HG02938 (cell line): ENCODE measurements at regions not wholly inside any gene's neighbourhood (a gene's known extent, or its start where the extent isn't known, plus 50 kb on each side); places are given as distances from the start of the nearest gene placed in this dataset.

Experiments
- ATAC-seq: cut with Tn5 transposase; IDR thresholded peaks from one replicate; pipeline ENCODE4 v1.9.1; 2021; ENCODE audit warnings: mild to moderate bottlenecking, moderate library complexity; ENCODE audit not compliant: unreplicated experiment

DNA sequence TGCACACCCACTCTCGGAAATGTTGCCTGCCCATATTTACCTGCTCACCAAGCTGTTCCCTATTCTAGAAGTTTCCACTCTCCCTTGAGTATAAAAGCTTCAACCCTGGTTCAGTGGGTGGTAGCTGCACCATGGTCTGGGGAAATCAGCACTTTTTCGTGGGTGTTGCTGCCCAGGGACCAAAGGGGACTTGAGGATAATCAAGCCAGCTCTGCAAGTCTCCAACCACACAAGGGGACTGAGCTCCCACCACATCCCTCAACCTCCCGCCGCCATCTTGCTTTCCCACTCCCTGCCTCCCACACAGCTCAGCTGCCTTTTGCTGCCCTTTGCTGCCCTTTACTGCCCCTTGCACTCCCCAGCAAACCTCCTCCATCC is 210.0 kb downstream of the AUH start:
- ATAC-seq = no peak

DNA sequence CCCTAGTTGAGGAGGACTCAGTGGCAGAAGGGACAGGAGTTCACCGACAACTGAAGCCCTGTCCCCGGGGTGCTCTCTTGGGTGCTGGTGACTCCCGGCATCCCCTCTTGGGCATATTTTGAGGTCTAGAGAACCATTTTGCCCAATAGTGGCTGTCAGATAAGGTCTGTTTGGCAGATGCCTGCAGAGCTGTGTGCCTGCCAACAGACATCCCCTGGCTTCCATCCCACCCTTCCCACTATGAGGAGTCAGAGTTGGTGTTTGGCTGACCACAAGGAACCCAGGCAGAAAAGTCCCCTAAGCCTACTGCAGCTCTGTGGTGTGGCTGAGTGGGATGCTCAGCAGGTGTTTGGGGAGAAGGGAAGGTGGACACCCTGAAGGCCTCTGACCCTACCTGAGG is 207.0 kb downstream of the AUH start:
- no peak for ATAC-seq

DNA sequence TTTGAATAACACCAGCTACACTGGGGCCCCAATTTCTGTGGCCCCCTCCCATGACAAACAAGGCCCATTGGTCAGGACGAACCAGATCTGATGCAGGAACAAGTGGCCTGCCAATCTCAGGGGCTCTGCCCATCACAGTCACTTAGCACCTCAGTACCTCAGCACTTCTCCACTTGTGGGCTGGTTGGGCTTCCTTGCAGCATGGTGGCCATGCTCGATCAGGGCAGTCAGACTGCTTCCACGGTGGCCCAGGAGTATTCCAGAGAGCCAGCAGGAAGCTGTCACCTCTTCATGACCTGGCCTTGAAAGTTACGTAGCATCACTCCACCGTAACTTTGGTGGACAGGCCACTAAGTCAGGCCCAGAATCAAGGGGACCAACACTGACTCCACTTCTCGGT is 206.5 kb downstream of the AUH start:
- ATAC-seq = no peak

- no peak for ATAC-seq
These were observed 205.9 kb downstream of the AUH start for GRCh38 chr9:91155746-91156376.

DNA sequence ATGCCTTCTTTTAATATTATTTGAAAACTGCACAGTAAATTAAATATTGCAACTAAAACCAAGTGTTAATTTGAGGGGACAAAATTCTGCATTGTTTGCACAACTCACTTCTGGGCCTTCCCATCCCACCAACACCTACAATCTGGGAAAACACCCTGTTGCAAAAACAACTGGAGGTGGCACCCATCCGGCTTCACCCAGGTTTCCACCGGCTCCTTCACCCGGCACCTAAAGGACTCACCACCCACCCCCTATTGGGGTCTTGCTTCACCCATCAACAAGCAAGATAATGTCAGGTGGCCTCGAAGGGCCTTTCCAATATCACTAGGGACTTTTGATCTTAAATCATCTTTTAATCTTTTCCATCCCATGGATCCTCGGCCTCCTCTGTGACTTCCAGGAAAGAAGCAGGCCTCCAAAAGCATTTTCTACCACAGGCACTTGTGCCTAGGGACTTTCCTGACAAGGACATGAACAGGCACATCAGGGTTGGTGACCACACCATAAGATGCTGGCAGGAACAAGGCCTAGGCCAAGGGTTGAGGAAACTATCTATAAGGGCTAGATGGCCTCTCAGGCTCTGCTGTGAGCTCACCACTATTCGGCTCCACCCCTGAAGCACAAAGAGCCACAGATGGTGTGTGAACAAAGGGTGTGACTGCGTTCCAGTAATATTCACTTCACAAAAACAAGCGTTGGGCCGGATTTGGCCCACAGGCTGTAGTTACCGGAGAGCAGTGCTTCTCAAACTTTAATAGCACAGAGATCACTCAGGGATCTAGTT is 205.1 kb downstream of the AUH start:
- no peak for ATAC-seq

- no peak for ATAC-seq
These were observed 203.8 kb downstream of the AUH start for GRCh38 chr9:91157883-91158282.

DNA sequence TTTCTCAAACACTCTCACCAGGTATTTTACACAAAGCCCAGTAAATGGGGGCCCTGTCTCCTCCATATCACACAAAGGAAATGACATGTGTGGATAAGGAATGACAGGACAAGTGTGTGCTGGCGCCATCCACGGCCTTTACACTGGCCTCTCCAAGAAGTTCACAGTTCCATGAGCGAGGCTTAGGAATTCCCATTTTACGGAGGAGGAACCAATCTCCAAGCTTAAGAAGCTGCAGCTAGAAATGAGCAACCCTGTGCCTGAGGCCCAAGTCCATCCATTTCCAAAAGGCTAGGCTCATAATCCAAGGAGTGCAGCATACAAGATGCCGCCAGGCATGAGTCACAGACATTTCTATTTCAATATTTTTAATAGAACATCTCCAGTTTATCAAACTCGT is 203.4 kb downstream of the AUH start:
- ATAC-seq = no peak

DNA sequence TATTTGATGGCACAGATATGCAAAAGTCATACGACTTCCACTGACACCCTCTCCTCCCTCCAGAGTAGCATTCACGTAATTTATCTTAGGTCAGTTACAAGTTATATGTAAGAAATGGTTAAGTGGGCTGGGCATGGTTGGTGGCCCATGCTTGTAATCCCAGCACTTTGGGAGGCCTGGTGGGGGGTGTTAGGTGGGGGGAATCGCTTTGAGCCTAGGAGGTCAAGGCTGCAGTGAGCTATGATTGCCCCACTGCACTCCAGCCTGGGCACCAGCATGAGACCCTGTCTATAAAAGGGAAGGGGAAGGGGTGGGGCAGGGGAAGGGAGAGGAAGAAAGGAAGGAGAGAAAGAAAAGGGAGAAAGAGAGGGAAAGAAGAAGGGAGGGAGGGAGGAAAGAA is 202.8 kb downstream of the AUH start:
- no peak for ATAC-seq

- no peak for ATAC-seq
These were observed 202.0 kb downstream of the AUH start for GRCh38 chr9:91159664-91160121.

GRCh38 chr9:91160181-91160580 is 201.5 kb downstream of the AUH start:
- ATAC-seq = no peak

DNA sequence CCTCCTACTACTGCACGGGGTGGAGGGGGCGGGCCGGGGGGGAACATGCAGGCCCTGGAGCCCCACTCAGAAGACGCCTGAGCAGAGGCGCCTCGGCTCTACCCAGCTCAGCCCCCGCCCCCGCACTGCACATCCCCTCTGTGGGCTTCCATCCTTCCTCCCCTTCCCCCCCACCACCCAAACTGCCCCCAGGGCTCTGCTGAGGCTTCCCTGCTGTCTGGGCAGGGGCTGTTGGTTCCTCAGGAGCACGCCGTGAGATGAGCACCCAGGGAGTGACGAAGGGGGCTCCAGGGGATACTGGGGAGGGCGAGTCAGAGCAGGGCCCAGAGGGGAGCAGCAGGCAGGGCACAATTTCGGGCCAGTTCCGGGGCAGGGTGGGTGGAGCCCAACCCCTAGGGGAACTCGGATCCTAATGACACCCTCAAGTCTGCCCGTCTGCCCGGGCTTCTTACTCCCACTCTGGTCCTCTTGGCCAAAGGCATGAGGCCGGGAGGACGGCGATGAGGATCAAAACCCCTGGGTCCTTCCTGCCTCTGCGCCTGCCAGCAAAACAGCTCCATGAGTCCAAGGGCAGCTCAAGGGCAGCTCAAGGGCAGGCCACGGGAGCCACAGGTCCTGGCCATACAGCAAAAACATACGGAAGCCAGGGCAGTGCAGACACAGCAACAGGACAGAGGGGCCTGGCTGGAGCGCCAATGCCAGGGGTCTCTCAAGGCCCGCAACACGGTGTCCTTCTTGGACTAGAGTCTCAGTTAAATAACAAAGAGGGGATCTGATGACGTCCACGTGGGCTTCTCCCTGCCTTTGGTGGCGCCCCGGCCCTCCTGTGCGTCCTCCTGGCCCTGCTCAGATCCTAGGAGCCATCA is 200.9 kb downstream of the AUH start:
- no peak for ATAC-seq

GRCh38 chr9:91161465-91162300 is 200.0 kb downstream of the AUH start:
- no peak for ATAC-seq

DNA sequence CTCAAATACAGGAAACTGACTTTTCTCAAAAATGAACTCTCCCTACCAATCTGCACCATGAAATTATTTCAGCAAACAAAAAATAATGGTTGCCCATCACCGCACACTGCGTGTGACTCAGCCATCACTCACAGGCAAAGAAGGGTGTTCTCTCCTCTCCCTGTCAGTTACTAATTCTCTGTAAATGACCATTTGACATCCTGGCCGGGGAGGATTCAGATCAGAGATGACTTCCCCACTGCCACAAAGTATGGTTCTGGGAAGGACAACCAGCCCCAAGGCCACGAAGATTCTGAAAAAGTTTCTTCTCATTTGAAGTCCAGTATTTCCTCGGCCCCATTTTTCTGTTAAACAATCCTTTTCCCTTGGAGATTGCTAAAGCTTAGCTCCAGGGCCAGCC is 199.4 kb downstream of the AUH start:
- ATAC-seq = peak; percentile 21

- peak; percentile 55 for ATAC-seq
These were observed 198.8 kb downstream of the AUH start for GRCh38 chr9:91162784-91163443.

GRCh38 chr9:91163444-91163772 is 198.3 kb downstream of the AUH start:
- no peak for ATAC-seq

- no peak for ATAC-seq
These were observed 197.8 kb downstream of the AUH start for GRCh38 chr9:91163773-91164471.
